ENCODE measurements at regions not wholly inside any gene's neighbourhood (a gene's known extent, or its start where the extent isn't known, plus 50 kb on each side); places are given as distances from the start of the nearest gene placed in this dataset.

DNA sequence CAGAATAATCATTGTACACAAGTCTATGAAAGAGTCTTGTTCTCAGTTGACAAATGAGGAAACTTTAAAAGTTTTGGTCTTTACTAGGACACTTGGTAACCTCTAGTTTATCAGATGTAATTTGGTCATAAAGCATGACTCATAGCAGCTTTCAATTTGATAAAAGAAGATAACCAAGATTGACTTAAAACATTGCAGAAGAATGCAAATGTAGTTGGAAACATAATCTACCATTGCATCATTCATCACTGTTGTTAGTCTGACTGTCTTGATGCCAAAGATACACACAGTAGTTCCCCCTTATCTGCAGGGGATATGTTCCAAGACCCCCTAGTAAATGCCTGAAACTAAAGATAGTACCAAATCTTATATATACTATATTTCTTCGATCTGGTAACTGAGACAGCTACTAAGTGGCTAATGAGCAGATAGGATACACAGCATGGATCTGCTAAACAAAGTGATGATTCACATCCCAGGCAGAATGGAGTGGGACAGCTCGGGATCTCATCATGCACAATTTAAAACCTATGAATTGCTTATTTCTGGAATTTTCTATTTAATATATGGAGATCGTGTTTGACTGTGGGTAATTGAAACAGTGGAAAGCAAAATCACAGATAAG, 131.4 kb upstream of the CCDC68 start:
- Histone ChIP-seq H3K27ac (ENCODE audit: low read depth, low read length) (no peak overlapping the region), H3K79me2 (ENCODE audit: insufficient read depth, low read length) (no peaks in the 10 kb centered on the region), H3K4me2 (ENCODE audit: low read length) (no peak overlapping the region), H3K4me3 (replicated peaks in 1 of 2; ENCODE audit: low read depth in 1 of 2, low read length in 2 of 2) (no peak overlapping the region), H3K27me3 (ENCODE audit: insufficient read depth, low read length) (peaks cover 17% of the 10 kb centered on the region), H3K9ac (ENCODE audit: low read length) (no peak overlapping the region), H3K9me3 (ENCODE audit: control insufficient read depth in 1 of 2, insufficient read depth in 1 of 2, low read depth in 1 of 2, low read length in 2 of 2) (no peaks in the 10 kb centered on the region), H3K36me3 (ENCODE audit: control insufficient read depth in 1 of 2, insufficient read depth in 2 of 2, low read length in 2 of 2) (no peaks in the 10 kb centered on the region), H4K20me1 (ENCODE audit: insufficient read depth) (no peaks in the 10 kb centered on the region), H2AFZ (ENCODE audit: low read depth, low read length, poor library complexity, severe bottlenecking) (no peak overlapping the region), H3K9me2 (ENCODE audit: insufficient read depth) (no peaks in the 10 kb centered on the region), H3K4me1 (ENCODE audit: control insufficient read depth in 1 of 2, insufficient read depth in 2 of 2, low read length in 2 of 2) (no peaks in the 10 kb centered on the region; a peak in 1 of 4 replicates)
- intact Hi-C loops (cut with micrococcal nuclease) = no loop called here
- TF ChIP-seq SP1 (IDR thresholded peaks at IDR 0.05; ENCODE audit: low read depth) = no peak
- no peak for TF ChIP-seq YY1 (IDR thresholded peaks at IDR 0.05; ENCODE audit: extremely low read depth, insufficient replicate concordance, low read depth, low read length)
- no peak for TF ChIP-seq POLR2AphosphoS5 (IDR thresholded peaks at IDR 0.05; ENCODE audit: low read depth, low read length)
- no peak for TF ChIP-seq ZFX (IDR thresholded peaks at IDR 0.05)
- no peak for TF ChIP-seq TCF7L2 (IDR thresholded peaks at IDR 0.05; ENCODE audit: borderline replicate concordance, extremely low read depth, insufficient read depth, insufficient read length)
- TF ChIP-seq CBX3 (IDR thresholded peaks at IDR 0.05; ENCODE audit: low read depth) = no peak
- TF ChIP-seq, protein P1, sequence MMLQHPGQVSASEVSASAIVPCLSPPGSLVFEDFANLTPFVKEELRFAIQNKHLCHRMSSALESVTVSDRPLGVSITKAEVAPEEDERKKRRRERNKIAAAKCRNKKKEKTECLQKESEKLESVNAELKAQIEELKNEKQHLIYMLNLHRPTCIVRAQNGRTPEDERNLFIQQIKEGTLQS (IDR thresholded peaks at IDR 0.05) = no peak
- TF ChIP-seq JUND (IDR thresholded peaks at IDR 0.05) = no peak
- TF ChIP-seq FOSL1 (IDR thresholded peaks at IDR 0.05; ENCODE audit: low read depth) = no peak
- no peak for TF ChIP-seq CEBPB (IDR thresholded peaks at IDR 0.05; ENCODE audit: low read depth)
- no peak for TF ChIP-seq ZNF274 (IDR thresholded peaks at IDR 0.05; ENCODE audit: low read depth, low read length)
- TF ChIP-seq RAD21 (IDR thresholded peaks at IDR 0.05; ENCODE audit: low read depth) = no peak
- TF ChIP-seq POLR2A (IDR thresholded peaks at IDR 0.05; ENCODE audit: borderline replicate concordance, extremely low read depth, insufficient read depth, insufficient read length) = no peak
- TF ChIP-seq EZH2phosphoT487 (IDR thresholded peaks at IDR 0.05; ENCODE audit: borderline replicate concordance) = no peak
- TF ChIP-seq, protein P2, sequence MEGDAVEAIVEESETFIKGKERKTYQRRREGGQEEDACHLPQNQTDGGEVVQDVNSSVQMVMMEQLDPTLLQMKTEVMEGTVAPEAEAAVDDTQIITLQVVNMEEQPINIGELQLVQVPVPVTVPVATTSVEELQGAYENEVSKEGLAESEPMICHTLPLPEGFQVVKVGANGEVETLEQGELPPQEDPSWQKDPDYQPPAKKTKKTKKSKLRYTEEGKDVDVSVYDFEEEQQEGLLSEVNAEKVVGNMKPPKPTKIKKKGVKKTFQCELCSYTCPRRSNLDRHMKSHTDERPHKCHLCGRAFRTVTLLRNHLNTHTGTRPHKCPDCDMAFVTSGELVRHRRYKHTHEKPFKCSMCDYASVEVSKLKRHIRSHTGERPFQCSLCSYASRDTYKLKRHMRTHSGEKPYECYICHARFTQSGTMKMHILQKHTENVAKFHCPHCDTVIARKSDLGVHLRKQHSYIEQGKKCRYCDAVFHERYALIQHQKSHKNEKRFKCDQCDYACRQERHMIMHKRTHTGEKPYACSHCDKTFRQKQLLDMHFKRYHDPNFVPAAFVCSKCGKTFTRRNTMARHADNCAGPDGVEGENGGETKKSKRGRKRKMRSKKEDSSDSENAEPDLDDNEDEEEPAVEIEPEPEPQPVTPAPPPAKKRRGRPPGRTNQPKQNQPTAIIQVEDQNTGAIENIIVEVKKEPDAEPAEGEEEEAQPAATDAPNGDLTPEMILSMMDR (IDR thresholded peaks at IDR 0.05 in 2 of 3, conservative IDR thresholded peaks at IDR 0.05 in 1 of 3; ENCODE audit: borderline replicate concordance in 1 of 3, insufficient read depth in 1 of 3, low read depth in 2 of 3, low read length in 2 of 3) = no peak
- TF ChIP-seq, protein P3, sequence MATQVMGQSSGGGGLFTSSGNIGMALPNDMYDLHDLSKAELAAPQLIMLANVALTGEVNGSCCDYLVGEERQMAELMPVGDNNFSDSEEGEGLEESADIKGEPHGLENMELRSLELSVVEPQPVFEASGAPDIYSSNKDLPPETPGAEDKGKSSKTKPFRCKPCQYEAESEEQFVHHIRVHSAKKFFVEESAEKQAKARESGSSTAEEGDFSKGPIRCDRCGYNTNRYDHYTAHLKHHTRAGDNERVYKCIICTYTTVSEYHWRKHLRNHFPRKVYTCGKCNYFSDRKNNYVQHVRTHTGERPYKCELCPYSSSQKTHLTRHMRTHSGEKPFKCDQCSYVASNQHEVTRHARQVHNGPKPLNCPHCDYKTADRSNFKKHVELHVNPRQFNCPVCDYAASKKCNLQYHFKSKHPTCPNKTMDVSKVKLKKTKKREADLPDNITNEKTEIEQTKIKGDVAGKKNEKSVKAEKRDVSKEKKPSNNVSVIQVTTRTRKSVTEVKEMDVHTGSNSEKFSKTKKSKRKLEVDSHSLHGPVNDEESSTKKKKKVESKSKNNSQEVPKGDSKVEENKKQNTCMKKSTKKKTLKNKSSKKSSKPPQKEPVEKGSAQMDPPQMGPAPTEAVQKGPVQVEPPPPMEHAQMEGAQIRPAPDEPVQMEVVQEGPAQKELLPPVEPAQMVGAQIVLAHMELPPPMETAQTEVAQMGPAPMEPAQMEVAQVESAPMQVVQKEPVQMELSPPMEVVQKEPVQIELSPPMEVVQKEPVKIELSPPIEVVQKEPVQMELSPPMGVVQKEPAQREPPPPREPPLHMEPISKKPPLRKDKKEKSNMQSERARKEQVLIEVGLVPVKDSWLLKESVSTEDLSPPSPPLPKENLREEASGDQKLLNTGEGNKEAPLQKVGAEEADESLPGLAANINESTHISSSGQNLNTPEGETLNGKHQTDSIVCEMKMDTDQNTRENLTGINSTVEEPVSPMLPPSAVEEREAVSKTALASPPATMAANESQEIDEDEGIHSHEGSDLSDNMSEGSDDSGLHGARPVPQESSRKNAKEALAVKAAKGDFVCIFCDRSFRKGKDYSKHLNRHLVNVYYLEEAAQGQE (IDR thresholded peaks at IDR 0.05; ENCODE audit: low read depth) = no peak
- no peak for TF ChIP-seq ELF1 (IDR thresholded peaks at IDR 0.05; ENCODE audit: borderline replicate concordance, low read depth)
- TF ChIP-seq, protein P4, sequence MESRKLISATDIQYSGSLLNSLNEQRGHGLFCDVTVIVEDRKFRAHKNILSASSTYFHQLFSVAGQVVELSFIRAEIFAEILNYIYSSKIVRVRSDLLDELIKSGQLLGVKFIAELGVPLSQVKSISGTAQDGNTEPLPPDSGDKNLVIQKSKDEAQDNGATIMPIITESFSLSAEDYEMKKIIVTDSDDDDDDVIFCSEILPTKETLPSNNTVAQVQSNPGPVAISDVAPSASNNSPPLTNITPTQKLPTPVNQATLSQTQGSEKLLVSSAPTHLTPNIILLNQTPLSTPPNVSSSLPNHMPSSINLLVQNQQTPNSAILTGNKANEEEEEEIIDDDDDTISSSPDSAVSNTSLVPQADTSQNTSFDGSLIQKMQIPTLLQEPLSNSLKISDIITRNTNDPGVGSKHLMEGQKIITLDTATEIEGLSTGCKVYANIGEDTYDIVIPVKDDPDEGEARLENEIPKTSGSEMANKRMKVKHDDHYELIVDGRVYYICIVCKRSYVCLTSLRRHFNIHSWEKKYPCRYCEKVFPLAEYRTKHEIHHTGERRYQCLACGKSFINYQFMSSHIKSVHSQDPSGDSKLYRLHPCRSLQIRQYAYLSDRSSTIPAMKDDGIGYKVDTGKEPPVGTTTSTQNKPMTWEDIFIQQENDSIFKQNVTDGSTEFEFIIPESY (IDR thresholded peaks at IDR 0.05; ENCODE audit: extremely low read depth, insufficient replicate concordance, low read length) = no peak
- no TSS peak for BruUV-seq (replicated peaks)
- ChIA-PET CTCF (no interaction called here), POLR2A (no interaction called here), RAD21 (ENCODE audit: low non-redundant PET in 1 of 2, low total read pairs in 2 of 2, uncharacterized antibody in 2 of 2, unreplicated experiment in 2 of 2) (no interaction called here)
- no peak for DNase-seq (ENCODE audit: low read depth, low spot score)
- ATAC-seq = no peak

Data from HCT116 (cell line).